GM13977 (cell line): ENCODE measurements at regions not wholly inside any gene's neighbourhood (a gene's known extent, or its start where the extent isn't known, plus 50 kb on each side); places are given as distances from the start of the nearest gene placed in this dataset.

Experiments
- DNase-seq: peaks from one replicate; pipeline ENCODE4 v3.0.0; 2012; ENCODE audit warnings: low spot score
- in situ Hi-C: fragments of 300-500 bp; cut with MboI; formaldehyde crosslinking; loops from one replicate; pipeline ENCODE4 v1.12.0; 2022; ENCODE audit warnings: low sequenced_read_pairs, low pct_unique_long_range_greater_than_20kb, mixed read lengths, inconsistent platforms; ENCODE audit not compliant: unreplicated experiment
- TF ChIP-seq, protein P1 (sequence below): IDR thresholded peaks from 2 replicates; pipeline ENCODE4 v1.5.1; 2012; ENCODE audit warnings: mild to moderate bottlenecking, control low read depth; ENCODE audit not compliant: insufficient read depth; ENCODE audit errors: extremely low read depth, missing control alignments

DNA sequence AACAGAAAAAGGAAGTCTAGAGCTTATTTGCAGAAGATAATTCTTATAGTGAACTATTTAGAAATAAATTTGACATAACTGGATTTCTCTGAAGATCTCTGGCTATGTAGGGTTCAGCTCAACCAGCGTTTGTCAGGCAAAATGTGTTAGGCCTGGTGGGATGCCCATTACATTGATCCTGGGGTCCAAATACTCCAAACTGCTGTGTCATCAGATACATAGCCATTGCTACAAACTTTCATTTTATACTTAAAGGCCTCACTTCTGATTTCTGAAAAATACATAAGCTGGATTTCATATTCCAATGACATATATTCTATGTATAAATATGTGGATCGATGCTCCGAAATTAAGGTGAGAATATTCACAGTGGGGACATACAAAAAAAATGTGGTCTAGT lies 1958.9 kb upstream of the TENM3 start:
- in situ Hi-C loops = no loop called here
- TF ChIP-seq, protein P1, sequence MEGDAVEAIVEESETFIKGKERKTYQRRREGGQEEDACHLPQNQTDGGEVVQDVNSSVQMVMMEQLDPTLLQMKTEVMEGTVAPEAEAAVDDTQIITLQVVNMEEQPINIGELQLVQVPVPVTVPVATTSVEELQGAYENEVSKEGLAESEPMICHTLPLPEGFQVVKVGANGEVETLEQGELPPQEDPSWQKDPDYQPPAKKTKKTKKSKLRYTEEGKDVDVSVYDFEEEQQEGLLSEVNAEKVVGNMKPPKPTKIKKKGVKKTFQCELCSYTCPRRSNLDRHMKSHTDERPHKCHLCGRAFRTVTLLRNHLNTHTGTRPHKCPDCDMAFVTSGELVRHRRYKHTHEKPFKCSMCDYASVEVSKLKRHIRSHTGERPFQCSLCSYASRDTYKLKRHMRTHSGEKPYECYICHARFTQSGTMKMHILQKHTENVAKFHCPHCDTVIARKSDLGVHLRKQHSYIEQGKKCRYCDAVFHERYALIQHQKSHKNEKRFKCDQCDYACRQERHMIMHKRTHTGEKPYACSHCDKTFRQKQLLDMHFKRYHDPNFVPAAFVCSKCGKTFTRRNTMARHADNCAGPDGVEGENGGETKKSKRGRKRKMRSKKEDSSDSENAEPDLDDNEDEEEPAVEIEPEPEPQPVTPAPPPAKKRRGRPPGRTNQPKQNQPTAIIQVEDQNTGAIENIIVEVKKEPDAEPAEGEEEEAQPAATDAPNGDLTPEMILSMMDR = no peak
- DNase-seq = no peak

DNA sequence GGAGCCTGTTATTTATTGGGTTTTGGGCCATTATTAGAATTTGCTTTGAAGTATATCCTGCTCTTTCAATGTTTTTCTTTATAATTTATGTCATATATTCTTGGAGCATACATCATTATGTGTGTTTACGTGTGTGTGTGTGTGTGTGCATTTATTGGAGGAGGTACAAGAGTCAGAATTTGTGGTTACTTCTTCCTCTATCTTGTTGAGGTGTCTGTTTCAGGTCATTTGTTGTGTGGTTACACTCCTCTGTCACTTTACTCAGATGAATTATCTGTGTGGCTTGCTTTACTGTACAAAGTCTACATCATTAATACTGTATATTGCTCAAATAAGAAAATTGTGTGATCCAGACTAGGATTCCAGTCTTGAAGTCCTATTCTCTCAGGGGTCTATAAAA lies 1957.4 kb upstream of the TENM3 start:
- peak; percentile 4 for DNase-seq
- in situ Hi-C loops = no loop called here
- TF ChIP-seq, protein P1 = no peak

DNA sequence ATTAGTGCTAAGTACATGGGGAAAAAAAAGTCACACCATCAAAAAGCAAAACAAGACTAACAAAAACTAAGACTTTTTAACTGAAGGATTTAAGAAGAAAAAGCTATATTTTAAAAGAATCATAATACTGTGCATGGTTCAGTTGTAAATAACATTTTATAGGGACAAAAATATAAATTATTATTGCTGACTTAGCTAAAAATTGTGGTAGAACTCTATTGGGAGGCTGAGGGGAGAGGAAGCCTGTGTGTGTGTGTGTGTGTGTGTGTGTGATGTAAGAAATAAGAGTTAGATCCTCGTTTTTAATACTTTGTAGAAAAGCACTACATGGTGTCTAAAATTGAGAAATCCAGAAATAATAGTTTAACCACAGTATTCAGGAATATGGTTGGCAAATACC lies 1950.9 kb upstream of the TENM3 start:
- in situ Hi-C loops = no loop called here
- no peak for DNase-seq
- TF ChIP-seq, protein P1 = no peak

DNA sequence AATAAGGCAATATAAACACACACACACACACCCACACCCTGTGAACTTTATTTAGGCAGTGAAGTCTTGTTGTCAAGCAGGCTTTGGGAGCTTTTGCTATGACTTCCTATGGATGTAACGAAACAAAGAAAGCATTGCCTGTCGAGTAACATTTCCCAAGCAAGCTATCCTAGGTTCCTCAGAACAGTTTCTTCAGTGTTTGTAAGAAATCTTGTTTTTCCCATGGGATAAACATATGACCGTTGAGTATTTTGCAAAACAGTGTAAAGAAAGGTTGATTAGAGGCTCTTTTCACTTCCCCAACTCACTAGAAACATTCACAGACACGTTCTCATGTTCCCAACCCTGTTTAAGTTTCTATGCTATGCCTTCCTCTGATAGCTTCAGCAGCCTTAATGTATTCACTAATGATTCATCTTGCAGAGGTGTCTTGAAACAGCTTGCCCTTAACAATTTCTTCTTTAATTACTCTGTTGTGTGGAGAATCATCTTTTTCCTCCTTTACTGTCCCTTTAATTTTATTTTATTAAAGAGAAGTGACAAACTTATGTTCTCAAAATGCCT lies 1947.1 kb upstream of the TENM3 start:
- TF ChIP-seq, protein P1 = no peak
- in situ Hi-C loops = no loop called here

DNA sequence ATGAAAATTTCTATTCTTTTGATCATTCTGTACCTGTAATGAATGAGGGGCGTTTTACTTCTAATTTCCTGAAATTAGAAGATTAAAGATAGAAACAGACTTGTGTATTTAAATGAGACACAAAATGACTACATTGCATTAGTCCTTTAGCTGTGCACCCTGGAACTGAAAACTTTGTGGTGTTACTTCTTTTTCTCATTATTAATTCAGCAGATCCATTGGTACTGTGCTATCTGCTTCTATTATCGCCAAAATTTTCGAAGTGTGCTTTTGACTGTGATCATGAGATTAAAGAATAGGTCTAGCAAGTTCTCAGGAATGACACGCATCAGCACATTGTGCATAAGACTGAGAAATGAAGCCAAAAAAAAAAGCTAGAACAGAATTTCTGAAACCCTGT lies 1938.9 kb upstream of the TENM3 start:
- TF ChIP-seq, protein P1 = no peak
- in situ Hi-C loops = no loop called here
- no peak for DNase-seq

More for the DNA sequence above, 1947.1 kb upstream of the TENM3 start:
- DNase-seq = no peak

DNA sequence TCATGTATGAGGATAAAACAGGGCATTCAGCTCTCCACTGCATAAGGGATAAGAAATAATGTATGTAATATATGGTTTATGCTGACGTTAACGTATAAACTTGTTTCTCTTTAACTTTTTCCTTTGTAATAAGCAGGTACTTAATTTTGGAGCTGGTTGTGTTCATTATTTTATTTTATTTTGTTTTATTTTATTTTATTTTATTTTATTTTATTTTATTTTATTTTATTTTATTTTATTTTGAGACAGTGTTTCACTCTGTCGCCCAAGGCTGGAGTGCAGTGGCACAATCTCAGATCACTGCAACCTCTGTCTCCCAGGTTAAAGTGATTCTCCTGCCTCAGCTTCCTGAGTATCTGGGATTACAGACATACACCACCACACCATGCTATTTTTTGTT lies 1932.6 kb upstream of the TENM3 start:
- in situ Hi-C loops = no loop called here
- no peak for DNase-seq
- TF ChIP-seq, protein P1 = no peak

DNA sequence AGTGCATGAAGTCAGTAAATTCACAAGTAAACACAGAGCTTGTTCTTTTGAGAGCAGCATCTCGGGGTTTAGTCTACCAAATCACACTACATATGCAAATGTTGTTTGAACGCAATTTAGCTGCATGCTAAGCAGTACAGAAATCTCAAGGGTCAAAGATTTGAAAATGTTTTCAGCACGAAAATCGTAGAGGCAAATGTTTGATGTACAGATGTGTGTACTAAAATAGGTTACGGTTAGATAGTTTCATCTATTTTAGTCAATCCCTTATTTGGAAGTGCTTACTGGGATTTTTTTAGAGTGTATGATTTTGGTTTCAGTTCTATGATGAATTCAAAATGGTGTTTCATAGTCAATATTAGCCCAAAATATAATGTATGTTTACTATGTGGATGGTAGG lies 1928.2 kb upstream of the TENM3 start:
- TF ChIP-seq, protein P1 = no peak
- peak; percentile 1 for DNase-seq
- in situ Hi-C loops = no loop called here
